HepG2 (cell line): ENCODE measurements at regions not wholly inside any gene's neighbourhood (a gene's known extent, or its start where the extent isn't known, plus 50 kb on each side); places are given as distances from the start of the nearest gene placed in this dataset.

Experiments
- GABPA ChIP-seq, 2 experiments: IDR thresholded peaks; 2 replicates each; pipeline ENCODE4 v1.6.1; 2011 to 2016; ENCODE audit warnings: low read depth in 2 of 2, low read length in 1 of 2, missing biosample characterization in 1 of 2, missing genetic modification characterization in 1 of 2
- HMGA1 ChIP-seq: sonication (generic); formaldehyde crosslinking; conservative IDR thresholded peaks from 2 replicates; pipeline ENCODE4 v1.4.0; 2020; ENCODE audit warnings: missing genetic modification reagents
- HNRNPK ChIP-seq: fragments of 200-400 bp; formaldehyde crosslinking; IDR thresholded peaks from 2 replicates; pipeline ENCODE4 v1.6.1; 2018; ENCODE audit warnings: low read length, low read depth, moderate library complexity, mild to moderate bottlenecking; ENCODE audit not compliant: poor library complexity, severe bottlenecking
- KAT8 ChIP-seq: IDR thresholded peaks from 2 replicates; pipeline ENCODE4 v1.6.1; 2016; ENCODE audit warnings: missing genetic modification reagents, missing compliant biosample characterization
- POLR2AphosphoS2 ChIP-seq: IDR thresholded peaks from 2 replicates; pipeline ENCODE4 v1.6.1; 2011; ENCODE audit warnings: low read depth, low read length, improper control_type of control experiment
- SCMH1 ChIP-seq: sonication (generic); formaldehyde crosslinking; IDR thresholded peaks from 2 replicates; pipeline ENCODE4 v1.9.0; 2021; ENCODE audit warnings: missing genetic modification reagents, mild to moderate bottlenecking, borderline replicate concordance
- SMARCE1 ChIP-seq: fragments of 450-650 bp; IDR thresholded peaks from 2 replicates; pipeline ENCODE4 v1.6.1; 2017; ENCODE audit warnings: borderline replicate concordance
- SYNCRIP ChIP-seq: fragments of 200-400 bp; formaldehyde crosslinking; IDR thresholded peaks from 2 replicates; pipeline ENCODE4 v1.6.1; 2018; ENCODE audit warnings: mild to moderate bottlenecking, low read depth, low read length; ENCODE audit not compliant: insufficient read depth
- ZNF335 ChIP-seq: sonication (generic); formaldehyde crosslinking; IDR thresholded peaks from 2 replicates; pipeline ENCODE4 v1.4.0; 2020; ENCODE audit warnings: missing genetic modification reagents
- ZNF883 ChIP-seq: sonication (generic); formaldehyde crosslinking; IDR thresholded peaks from 2 replicates; pipeline ENCODE4 v1.5.1; 2020; ENCODE audit warnings: mild to moderate bottlenecking, missing genetic modification reagents; ENCODE audit errors: not compliant biosample characterization
- TF ChIP-seq, protein P1 (sequence below): sonication (generic); formaldehyde crosslinking; IDR thresholded peaks from 2 replicates; pipeline ENCODE4 v1.8.0; 2022; ENCODE audit warnings: missing genetic modification reagents, mild to moderate bottlenecking, moderate library complexity, borderline replicate concordance
- TF ChIP-seq, protein P2 (sequence below): IDR thresholded peaks from 2 replicates; pipeline ENCODE4 v1.4.0; 2020; ENCODE audit warnings: mild to moderate bottlenecking, missing genetic modification reagents
- TF ChIP-seq, protein P3 (sequence below): IDR thresholded peaks from 2 replicates; pipeline ENCODE4 v1.6.1; 2016; ENCODE audit warnings: mild to moderate bottlenecking
- TF ChIP-seq, protein P4 (sequence below): sonication (generic); formaldehyde crosslinking; conservative IDR thresholded peaks from 2 replicates; pipeline ENCODE4 v1.5.0; 2020; ENCODE audit warnings: missing genetic modification reagents
- TF ChIP-seq, protein P5 (sequence below): sonication (generic); formaldehyde crosslinking; IDR thresholded peaks from 2 replicates; pipeline ENCODE4 v1.4.0; 2020; ENCODE audit warnings: missing genetic modification reagents, borderline replicate concordance

DNA sequence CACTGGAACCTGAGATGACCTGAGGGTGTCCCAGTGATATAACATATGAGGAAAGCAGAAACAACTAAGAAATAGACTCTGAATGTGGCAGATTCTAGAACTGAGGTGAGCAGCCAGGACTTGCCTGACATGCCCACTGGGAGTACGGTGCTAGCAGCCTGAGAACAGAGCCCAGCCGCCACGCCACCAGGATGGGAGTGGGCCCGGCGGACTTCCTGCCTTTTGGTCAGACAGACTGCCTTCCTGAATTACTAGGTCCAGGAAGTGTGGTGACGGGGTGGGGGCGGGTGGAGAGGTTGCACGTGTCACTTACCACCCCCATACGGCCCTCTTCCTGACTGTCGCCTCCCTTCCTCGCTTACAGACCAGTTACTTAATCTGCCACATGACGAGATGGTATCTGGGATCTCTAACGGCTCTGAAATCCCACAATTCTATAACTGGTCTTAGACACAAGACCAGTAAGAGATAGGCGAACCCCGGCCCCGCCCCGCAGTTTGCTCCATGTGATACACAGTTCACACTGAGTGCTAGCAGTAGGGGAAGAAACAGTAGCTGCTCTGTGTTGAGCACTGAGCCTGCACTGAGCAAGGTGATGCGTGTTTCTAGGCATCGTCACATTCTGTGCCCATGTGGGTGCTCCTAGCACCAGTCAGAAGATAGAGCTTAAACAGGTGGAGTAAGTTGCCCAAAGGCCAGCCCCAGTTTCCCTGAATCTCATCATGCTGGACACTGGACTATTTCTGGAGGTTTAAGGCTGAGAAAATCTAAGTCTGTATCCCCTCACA is 95.7 kb downstream of the CPN2 start (continued):
- TF ChIP-seq, protein P1, sequence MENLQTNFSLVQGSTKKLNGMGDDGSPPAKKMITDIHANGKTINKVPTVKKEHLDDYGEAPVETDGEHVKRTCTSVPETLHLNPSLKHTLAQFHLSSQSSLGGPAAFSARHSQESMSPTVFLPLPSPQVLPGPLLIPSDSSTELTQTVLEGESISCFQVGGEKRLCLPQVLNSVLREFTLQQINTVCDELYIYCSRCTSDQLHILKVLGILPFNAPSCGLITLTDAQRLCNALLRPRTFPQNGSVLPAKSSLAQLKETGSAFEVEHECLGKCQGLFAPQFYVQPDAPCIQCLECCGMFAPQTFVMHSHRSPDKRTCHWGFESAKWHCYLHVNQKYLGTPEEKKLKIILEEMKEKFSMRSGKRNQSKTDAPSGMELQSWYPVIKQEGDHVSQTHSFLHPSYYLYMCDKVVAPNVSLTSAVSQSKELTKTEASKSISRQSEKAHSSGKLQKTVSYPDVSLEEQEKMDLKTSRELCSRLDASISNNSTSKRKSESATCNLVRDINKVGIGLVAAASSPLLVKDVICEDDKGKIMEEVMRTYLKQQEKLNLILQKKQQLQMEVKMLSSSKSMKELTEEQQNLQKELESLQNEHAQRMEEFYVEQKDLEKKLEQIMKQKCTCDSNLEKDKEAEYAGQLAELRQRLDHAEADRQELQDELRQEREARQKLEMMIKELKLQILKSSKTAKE: no peak
- TF ChIP-seq SMARCE1 (no peak), SCMH1 (CRISPR knock-in tag) (no peak), ZNF883 (CRISPR knock-in tag) (no peak), GABPA (IDR thresholded peaks at IDR 0.05; ENCODE audit: low read depth, low read length) (no peak), GABPA (CRISPR knock-in tag; IDR thresholded peaks at IDR 0.05; ENCODE audit: low read depth) (peak; percentile 41; the same call in 1 of the 2 replicates), SYNCRIP (no peak), KAT8 (CRISPR knock-in tag) (peak; percentile 35; the same call in 1 of the 2 replicates), POLR2AphosphoS2 (no peak), ZNF335 (CRISPR knock-in tag) (no peak), HNRNPK (no peak), HMGA1 (CRISPR knock-in tag) (no peak)
- TF ChIP-seq, protein P2, sequence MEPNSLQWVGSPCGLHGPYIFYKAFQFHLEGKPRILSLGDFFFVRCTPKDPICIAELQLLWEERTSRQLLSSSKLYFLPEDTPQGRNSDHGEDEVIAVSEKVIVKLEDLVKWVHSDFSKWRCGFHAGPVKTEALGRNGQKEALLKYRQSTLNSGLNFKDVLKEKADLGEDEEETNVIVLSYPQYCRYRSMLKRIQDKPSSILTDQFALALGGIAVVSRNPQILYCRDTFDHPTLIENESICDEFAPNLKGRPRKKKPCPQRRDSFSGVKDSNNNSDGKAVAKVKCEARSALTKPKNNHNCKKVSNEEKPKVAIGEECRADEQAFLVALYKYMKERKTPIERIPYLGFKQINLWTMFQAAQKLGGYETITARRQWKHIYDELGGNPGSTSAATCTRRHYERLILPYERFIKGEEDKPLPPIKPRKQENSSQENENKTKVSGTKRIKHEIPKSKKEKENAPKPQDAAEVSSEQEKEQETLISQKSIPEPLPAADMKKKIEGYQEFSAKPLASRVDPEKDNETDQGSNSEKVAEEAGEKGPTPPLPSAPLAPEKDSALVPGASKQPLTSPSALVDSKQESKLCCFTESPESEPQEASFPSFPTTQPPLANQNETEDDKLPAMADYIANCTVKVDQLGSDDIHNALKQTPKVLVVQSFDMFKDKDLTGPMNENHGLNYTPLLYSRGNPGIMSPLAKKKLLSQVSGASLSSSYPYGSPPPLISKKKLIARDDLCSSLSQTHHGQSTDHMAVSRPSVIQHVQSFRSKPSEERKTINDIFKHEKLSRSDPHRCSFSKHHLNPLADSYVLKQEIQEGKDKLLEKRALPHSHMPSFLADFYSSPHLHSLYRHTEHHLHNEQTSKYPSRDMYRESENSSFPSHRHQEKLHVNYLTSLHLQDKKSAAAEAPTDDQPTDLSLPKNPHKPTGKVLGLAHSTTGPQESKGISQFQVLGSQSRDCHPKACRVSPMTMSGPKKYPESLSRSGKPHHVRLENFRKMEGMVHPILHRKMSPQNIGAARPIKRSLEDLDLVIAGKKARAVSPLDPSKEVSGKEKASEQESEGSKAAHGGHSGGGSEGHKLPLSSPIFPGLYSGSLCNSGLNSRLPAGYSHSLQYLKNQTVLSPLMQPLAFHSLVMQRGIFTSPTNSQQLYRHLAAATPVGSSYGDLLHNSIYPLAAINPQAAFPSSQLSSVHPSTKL (CRISPR knock-in tag): peak; percentile 21; the same call in 1 of the 2 replicates
- TF ChIP-seq, protein P3, sequence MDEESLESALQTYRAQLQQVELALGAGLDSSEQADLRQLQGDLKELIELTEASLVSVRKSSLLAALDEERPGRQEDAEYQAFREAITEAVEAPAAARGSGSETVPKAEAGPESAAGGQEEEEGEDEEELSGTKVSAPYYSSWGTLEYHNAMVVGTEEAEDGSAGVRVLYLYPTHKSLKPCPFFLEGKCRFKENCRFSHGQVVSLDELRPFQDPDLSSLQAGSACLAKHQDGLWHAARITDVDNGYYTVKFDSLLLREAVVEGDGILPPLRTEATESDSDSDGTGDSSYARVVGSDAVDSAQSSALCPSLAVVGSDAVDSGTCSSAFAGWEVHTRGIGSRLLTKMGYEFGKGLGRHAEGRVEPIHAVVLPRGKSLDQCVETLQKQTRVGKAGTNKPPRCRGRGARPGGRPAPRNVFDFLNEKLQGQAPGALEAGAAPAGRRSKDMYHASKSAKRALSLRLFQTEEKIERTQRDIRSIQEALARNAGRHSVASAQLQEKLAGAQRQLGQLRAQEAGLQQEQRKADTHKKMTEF (CRISPR knock-in tag): no peak
- TF ChIP-seq, protein P4, sequence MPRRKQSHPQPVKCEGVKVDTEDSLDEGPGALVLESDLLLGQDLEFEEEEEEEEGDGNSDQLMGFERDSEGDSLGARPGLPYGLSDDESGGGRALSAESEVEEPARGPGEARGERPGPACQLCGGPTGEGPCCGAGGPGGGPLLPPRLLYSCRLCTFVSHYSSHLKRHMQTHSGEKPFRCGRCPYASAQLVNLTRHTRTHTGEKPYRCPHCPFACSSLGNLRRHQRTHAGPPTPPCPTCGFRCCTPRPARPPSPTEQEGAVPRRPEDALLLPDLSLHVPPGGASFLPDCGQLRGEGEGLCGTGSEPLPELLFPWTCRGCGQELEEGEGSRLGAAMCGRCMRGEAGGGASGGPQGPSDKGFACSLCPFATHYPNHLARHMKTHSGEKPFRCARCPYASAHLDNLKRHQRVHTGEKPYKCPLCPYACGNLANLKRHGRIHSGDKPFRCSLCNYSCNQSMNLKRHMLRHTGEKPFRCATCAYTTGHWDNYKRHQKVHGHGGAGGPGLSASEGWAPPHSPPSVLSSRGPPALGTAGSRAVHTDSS (CRISPR knock-in tag): no peak
- TF ChIP-seq, protein P5, sequence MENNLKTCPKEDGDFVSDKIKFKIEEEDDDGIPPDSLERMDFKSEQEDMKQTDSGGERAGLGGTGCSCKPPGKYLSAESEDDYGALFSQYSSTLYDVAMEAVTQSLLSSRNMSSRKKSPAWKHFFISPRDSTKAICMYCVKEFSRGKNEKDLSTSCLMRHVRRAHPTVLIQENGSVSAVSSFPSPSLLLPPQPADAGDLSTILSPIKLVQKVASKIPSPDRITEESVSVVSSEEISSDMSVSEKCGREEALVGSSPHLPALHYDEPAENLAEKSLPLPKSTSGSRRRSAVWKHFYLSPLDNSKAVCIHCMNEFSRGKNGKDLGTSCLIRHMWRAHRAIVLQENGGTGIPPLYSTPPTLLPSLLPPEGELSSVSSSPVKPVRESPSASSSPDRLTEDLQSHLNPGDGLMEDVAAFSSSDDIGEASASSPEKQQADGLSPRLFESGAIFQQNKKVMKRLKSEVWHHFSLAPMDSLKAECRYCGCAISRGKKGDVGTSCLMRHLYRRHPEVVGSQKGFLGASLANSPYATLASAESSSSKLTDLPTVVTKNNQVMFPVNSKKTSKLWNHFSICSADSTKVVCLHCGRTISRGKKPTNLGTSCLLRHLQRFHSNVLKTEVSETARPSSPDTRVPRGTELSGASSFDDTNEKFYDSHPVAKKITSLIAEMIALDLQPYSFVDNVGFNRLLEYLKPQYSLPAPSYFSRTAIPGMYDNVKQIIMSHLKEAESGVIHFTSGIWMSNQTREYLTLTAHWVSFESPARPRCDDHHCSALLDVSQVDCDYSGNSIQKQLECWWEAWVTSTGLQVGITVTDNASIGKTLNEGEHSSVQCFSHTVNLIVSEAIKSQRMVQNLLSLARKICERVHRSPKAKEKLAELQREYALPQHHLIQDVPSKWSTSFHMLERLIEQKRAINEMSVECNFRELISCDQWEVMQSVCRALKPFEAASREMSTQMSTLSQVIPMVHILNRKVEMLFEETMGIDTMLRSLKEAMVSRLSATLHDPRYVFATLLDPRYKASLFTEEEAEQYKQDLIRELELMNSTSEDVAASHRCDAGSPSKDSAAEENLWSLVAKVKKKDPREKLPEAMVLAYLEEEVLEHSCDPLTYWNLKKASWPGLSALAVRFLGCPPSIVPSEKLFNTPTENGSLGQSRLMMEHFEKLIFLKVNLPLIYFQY: 0 out of 2 replicates have a peak, but pooled peaks have one; percentile 12
